Neural progenitor cell (in vitro differentiated cells): ENCODE measurements at regions not wholly inside any gene's neighbourhood (a gene's known extent, or its start where the extent isn't known, plus 50 kb on each side); places are given as distances from the start of the nearest gene placed in this dataset.

Source experiments
- EZH2 ChIP-seq: fragments of 200-600 bp; sonication (generic); IDR thresholded peaks from 2 replicates; pipeline ENCODE4 v1.6.1; 2017; ENCODE audit warnings: antibody characterized with exemption, mild to moderate bottlenecking, moderate library complexity
- EZH2phosphoT487 ChIP-seq: fragments of 200-600 bp; sonication (generic); IDR thresholded peaks from 2 replicates; pipeline ENCODE4 v1.6.1; 2017; ENCODE audit warnings: antibody characterized with exemption
- TF ChIP-seq, protein P1 (sequence below): fragments of 200-600 bp; sonication (generic); IDR thresholded peaks from 2 replicates; pipeline ENCODE4 v1.5.1; 2017; ENCODE audit warnings: antibody characterized with exemption, mild to moderate bottlenecking

DNA sequence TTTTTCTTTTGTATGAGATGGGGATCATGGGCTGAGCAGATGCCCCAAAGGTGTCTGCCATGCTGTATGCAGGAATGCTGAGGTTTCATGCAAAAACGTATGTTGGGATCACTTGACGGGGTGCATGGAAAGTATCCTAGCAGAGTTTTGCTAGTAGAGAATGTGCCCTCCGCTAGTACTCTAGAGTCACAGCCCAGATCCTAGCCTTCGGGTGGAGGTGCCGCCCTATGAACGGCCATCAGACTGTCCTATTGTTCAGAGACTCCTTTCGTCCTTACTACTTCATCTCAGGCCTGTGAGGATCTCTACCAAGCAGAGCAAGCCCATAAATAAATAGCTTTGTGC is 69.6 kb upstream of the SPATA31E1 start:
- TF ChIP-seq, protein P1, sequence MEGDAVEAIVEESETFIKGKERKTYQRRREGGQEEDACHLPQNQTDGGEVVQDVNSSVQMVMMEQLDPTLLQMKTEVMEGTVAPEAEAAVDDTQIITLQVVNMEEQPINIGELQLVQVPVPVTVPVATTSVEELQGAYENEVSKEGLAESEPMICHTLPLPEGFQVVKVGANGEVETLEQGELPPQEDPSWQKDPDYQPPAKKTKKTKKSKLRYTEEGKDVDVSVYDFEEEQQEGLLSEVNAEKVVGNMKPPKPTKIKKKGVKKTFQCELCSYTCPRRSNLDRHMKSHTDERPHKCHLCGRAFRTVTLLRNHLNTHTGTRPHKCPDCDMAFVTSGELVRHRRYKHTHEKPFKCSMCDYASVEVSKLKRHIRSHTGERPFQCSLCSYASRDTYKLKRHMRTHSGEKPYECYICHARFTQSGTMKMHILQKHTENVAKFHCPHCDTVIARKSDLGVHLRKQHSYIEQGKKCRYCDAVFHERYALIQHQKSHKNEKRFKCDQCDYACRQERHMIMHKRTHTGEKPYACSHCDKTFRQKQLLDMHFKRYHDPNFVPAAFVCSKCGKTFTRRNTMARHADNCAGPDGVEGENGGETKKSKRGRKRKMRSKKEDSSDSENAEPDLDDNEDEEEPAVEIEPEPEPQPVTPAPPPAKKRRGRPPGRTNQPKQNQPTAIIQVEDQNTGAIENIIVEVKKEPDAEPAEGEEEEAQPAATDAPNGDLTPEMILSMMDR = no peak
- TF ChIP-seq EZH2 (no peak), EZH2phosphoT487 (no peak)
